ENCODE measurements at regions not wholly inside any gene's neighbourhood (a gene's known extent, or its start where the extent isn't known, plus 50 kb on each side); places are given as distances from the start of the nearest gene placed in this dataset.

- TF ChIP-seq CTCF (IDR thresholded peaks at IDR 0.05; ENCODE audit: insufficient read depth, low read depth, low read length), result no peak
- no peak for TF ChIP-seq EZH2 (IDR thresholded peaks at IDR 0.05; ENCODE audit: insufficient read depth, low read length)
These were observed 73.4 kb upstream of the TAB2 start for GRCh38 chr6:149244105-149244504.

Data from astrocyte (in vitro differentiated cells and primary cell).